HL-60 (cell line): ENCODE measurements at regions not wholly inside any gene's neighbourhood (a gene's known extent, or its start where the extent isn't known, plus 50 kb on each side); places are given as distances from the start of the nearest gene placed in this dataset.

Experiments
- GABPA ChIP-seq: IDR thresholded peaks from 2 replicates; pipeline ENCODE4 v1.6.1; 2012; ENCODE audit warnings: low read depth
- POLR2AphosphoS5 ChIP-seq: IDR thresholded peaks from 2 replicates; pipeline ENCODE4 v1.6.1; 2012; ENCODE audit warnings: low read depth
- TF ChIP-seq, protein P1 (sequence below): IDR thresholded peaks from one replicate; pipeline ENCODE4 v1.5.1; 2011; ENCODE audit warnings: low read length, control low read depth, inconsistent platforms; ENCODE audit not compliant: insufficient read depth
- TF ChIP-seq, protein P2 (sequence below): IDR thresholded peaks from 2 replicates; pipeline ENCODE4 v1.6.1; 2012; ENCODE audit warnings: low read depth; ENCODE audit not compliant: insufficient replicate concordance

DNA sequence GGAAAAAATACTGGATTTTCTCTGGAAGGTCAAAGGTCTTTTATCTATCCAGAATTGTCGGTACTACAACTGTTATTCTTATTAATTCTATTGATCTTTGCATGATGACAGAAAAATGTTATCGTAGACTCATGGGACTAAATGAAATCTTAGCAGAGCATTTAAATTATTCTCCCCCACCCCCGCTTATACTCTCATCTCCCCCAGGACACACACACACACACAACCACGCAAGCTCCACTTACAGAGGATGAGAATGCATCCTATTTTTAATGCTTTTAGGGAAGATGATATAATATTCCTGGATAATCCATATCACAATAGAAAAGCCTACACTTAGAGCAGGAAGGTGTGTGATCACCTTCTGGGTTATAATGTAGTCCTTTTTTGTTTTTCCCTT is 91.9 kb upstream of the STARD13 start:
- TF ChIP-seq, protein P1, sequence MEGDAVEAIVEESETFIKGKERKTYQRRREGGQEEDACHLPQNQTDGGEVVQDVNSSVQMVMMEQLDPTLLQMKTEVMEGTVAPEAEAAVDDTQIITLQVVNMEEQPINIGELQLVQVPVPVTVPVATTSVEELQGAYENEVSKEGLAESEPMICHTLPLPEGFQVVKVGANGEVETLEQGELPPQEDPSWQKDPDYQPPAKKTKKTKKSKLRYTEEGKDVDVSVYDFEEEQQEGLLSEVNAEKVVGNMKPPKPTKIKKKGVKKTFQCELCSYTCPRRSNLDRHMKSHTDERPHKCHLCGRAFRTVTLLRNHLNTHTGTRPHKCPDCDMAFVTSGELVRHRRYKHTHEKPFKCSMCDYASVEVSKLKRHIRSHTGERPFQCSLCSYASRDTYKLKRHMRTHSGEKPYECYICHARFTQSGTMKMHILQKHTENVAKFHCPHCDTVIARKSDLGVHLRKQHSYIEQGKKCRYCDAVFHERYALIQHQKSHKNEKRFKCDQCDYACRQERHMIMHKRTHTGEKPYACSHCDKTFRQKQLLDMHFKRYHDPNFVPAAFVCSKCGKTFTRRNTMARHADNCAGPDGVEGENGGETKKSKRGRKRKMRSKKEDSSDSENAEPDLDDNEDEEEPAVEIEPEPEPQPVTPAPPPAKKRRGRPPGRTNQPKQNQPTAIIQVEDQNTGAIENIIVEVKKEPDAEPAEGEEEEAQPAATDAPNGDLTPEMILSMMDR, result no peak
- TF ChIP-seq GABPA (no peak), POLR2AphosphoS5 (no peak)
- TF ChIP-seq, protein P2, sequence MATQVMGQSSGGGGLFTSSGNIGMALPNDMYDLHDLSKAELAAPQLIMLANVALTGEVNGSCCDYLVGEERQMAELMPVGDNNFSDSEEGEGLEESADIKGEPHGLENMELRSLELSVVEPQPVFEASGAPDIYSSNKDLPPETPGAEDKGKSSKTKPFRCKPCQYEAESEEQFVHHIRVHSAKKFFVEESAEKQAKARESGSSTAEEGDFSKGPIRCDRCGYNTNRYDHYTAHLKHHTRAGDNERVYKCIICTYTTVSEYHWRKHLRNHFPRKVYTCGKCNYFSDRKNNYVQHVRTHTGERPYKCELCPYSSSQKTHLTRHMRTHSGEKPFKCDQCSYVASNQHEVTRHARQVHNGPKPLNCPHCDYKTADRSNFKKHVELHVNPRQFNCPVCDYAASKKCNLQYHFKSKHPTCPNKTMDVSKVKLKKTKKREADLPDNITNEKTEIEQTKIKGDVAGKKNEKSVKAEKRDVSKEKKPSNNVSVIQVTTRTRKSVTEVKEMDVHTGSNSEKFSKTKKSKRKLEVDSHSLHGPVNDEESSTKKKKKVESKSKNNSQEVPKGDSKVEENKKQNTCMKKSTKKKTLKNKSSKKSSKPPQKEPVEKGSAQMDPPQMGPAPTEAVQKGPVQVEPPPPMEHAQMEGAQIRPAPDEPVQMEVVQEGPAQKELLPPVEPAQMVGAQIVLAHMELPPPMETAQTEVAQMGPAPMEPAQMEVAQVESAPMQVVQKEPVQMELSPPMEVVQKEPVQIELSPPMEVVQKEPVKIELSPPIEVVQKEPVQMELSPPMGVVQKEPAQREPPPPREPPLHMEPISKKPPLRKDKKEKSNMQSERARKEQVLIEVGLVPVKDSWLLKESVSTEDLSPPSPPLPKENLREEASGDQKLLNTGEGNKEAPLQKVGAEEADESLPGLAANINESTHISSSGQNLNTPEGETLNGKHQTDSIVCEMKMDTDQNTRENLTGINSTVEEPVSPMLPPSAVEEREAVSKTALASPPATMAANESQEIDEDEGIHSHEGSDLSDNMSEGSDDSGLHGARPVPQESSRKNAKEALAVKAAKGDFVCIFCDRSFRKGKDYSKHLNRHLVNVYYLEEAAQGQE, result no peak
